Right cardiac atrium (tissue), 5 donors: ENCODE measurements at regions not wholly inside any gene's neighbourhood (a gene's known extent, or its start where the extent isn't known, plus 50 kb on each side); places are given as distances from the start of the nearest gene placed in this dataset.
"Not testable (repeated sequence)": the region's sequence is repeated elsewhere in the genome, so short reads cannot be mapped to it uniquely, and the experiment has no call there.

Source experiments
- ATAC-seq, 2 donors: fragments of 200-7000 bp; cut with Tn5 transposase; one replicate each; pipeline versions ENCODE4 v1.8.0 to v1.9.1; 2020; ENCODE audit warnings: moderate library complexity in 2 of 2, mild to moderate bottlenecking in 1 of 2
- DNase-seq, 3 donors: peaks; one replicate each; pipeline ENCODE4 v3.0.0-alpha.2; 2020
- H3K27ac ChIP-seq: one replicate; pipeline ENCODE4 v1.5.1; 2013; ENCODE audit warnings: mild to moderate bottlenecking, low read length, control low read depth, moderate library complexity
- H3K27me3 ChIP-seq: one replicate; pipeline ENCODE4 v1.6.1; 2013; ENCODE audit not compliant: control insufficient read depth, insufficient read depth
- H3K4me1 ChIP-seq: one replicate; pipeline ENCODE4 v1.6.1; 2013; ENCODE audit warnings: low read length; ENCODE audit not compliant: control insufficient read depth, insufficient read depth
- H3K4me3 ChIP-seq: one replicate; pipeline ENCODE4 v1.5.1; 2013; ENCODE audit warnings: low read length, control low read depth
- H3K9me3 ChIP-seq: one replicate; pipeline ENCODE4 v1.6.1; 2013; ENCODE audit warnings: low read length; ENCODE audit not compliant: control insufficient read depth
- WGBS: extraction: QIAGEN DNeasy Blood & Tissue Kit; methylation state at CpG from one replicate; pipeline ENCODE4 v1.1.7; 2013; 5-methylcytosine and 5-hydroxymethylcytosine counted together
- intact Hi-C, 4 donors: fragments of 100-400 bp; cut with DNase I; formaldehyde crosslinking; loops; one replicate each; pipeline versions ENCODE4 v1.11.0 to v1.14.0; 2022 to 2023
- donor health status: healthy with polysubstance abuse.
- donor health status: DM: no; HTN: yes; CAD: no.
- donor health status: DM: no; HTN: no; CAD: no.
- donor health status: DM: no; HTN: yes; CAD: no; lungs with severe emphysema.
- donor health status: DM: yes; HTN: yes; CAD: no.

GRCh38 chr9:135300346-135301141 lies 179.0 kb upstream of the PPP1R26 start:
- no peak overlapping the region for H3K27ac ChIP-seq
- DNase-seq, result no peak
- no peak overlapping the region for H3K4me3 ChIP-seq
- no peaks in the 10 kb centered on the region for H3K9me3 ChIP-seq
- H3K4me1 ChIP-seq, result no peaks in the 10 kb centered on the region
- whole genome bisulfite sequencing, result 51% methylated on average over 21 of the region's 21 CpGs
- intact Hi-C loops, result no loop called here
- H3K27me3 ChIP-seq, result no peaks in the 10 kb centered on the region
- no peak for ATAC-seq

- Histone ChIP-seq H3K4me1 (no peaks in the 10 kb centered on the region), H3K9me3 (no peaks in the 10 kb centered on the region), H3K27me3 (no peaks in the 10 kb centered on the region), H3K27ac (no peak overlapping the region), H3K4me3 (no peak overlapping the region)
- ATAC-seq (no peak), DNase-seq (no peak)
- 52% methylated on average over 40 of the region's 40 CpGs for WGBS
- intact Hi-C loops, result no loop called here
Measured at GRCh38 chr9:135301271-135302263, 178.0 kb upstream of the PPP1R26 start.

GRCh38 chr9:135302329-135303279 lies 177.0 kb upstream of the PPP1R26 start:
- intact Hi-C loops, result no loop called here
- Histone ChIP-seq H3K4me3 (no peak overlapping the region), H3K27ac (no peak overlapping the region), H3K4me1 (no peaks in the 10 kb centered on the region), H3K9me3 (no peaks in the 10 kb centered on the region), H3K27me3 (no peaks in the 10 kb centered on the region)
- 75% methylated on average over 28 of the region's 28 CpGs for WGBS
- ATAC-seq, result no peak
- DNase-seq, result no peak

- Histone ChIP-seq H3K9me3 (no peaks in the 10 kb centered on the region), H3K27me3 (no peaks in the 10 kb centered on the region), H3K4me3 (no peak overlapping the region), H3K27ac (no peak overlapping the region), H3K4me1 (no peaks in the 10 kb centered on the region)
- DNase-seq (no peak), ATAC-seq (no peak)
- intact Hi-C loops, result no loop called here
- 63% methylated on average over 3 of the region's 3 CpGs for WGBS
Measured at GRCh38 chr9:135303280-135303647, 176.3 kb upstream of the PPP1R26 start.

- no peaks in the 10 kb centered on the region for H3K9me3 ChIP-seq
- intact Hi-C loops, result no loop called here
- no peaks in the 10 kb centered on the region for H3K27me3 ChIP-seq
- H3K4me3 ChIP-seq, result no peak overlapping the region
- no peak overlapping the region for H3K27ac ChIP-seq
- ATAC-seq (no peak), DNase-seq (no peak)
- H3K4me1 ChIP-seq, result no peaks in the 10 kb centered on the region
Measured at GRCh38 chr9:135303865-135304499, 175.6 kb upstream of the PPP1R26 start.

GRCh38 chr9:135304886-135305285 lies 174.7 kb upstream of the PPP1R26 start:
- Histone ChIP-seq H3K9me3 (no peaks in the 10 kb centered on the region), H3K4me1 (no peaks in the 10 kb centered on the region), H3K27me3 (no peaks in the 10 kb centered on the region), H3K4me3 (no peak overlapping the region), H3K27ac (no peak overlapping the region)
- intact Hi-C loops, result no loop called here
- ATAC-seq, result no peak
- 67% methylated on average over 3 of the region's 3 CpGs for WGBS
- no peak for DNase-seq

GRCh38 chr9:135305546-135306180 lies 173.9 kb upstream of the PPP1R26 start:
- ATAC-seq (no peak), DNase-seq (no peak)
- WGBS, result 70% methylated on average over 12 of the region's 12 CpGs
- Histone ChIP-seq H3K27ac (no peak overlapping the region), H3K9me3 (no peaks in the 10 kb centered on the region), H3K4me1 (no peaks in the 10 kb centered on the region), H3K4me3 (no peak overlapping the region), H3K27me3 (no peaks in the 10 kb centered on the region)
- intact Hi-C loops, result no loop called here

GRCh38 chr9:135306699-135307098 lies 172.9 kb upstream of the PPP1R26 start:
- no peak for DNase-seq
- H3K4me3 ChIP-seq, result no peak overlapping the region
- no peaks in the 10 kb centered on the region for H3K4me1 ChIP-seq
- H3K27ac ChIP-seq, result no peak overlapping the region
- intact Hi-C loops, result no loop called here
- 76% methylated on average over 12 of the region's 12 CpGs for WGBS
- ATAC-seq, result no peak
- no peaks in the 10 kb centered on the region for H3K27me3 ChIP-seq
- no peaks in the 10 kb centered on the region for H3K9me3 ChIP-seq

- Histone ChIP-seq H3K27me3 (no peaks in the 10 kb centered on the region), H3K27ac (no peak overlapping the region), H3K4me1 (no peaks in the 10 kb centered on the region), H3K4me3 (no peak overlapping the region), H3K9me3 (no peaks in the 10 kb centered on the region)
- intact Hi-C loops, result no loop called here
- no peak for ATAC-seq
- WGBS, result 63% methylated on average over 8 of the region's 8 CpGs
- DNase-seq, result no peak
Measured at GRCh38 chr9:135307300-135307699, 172.3 kb upstream of the PPP1R26 start.

- WGBS, result 76% methylated on average over 10 of the region's 10 CpGs
- ATAC-seq, H3K4me3 ChIP-seq, H3K9me3 ChIP-seq, intact Hi-C loops, H3K4me1 ChIP-seq, H3K27me3 ChIP-seq, H3K27ac ChIP-seq, DNase-seq: not testable (repeated sequence)
Measured at GRCh38 chr9:135307919-135308318, 171.7 kb upstream of the PPP1R26 start.
